ENCODE measurements at regions not wholly inside any gene's neighbourhood (a gene's known extent, or its start where the extent isn't known, plus 50 kb on each side); places are given as distances from the start of the nearest gene placed in this dataset.

- TF ChIP-seq POLR2A (IDR thresholded peaks at IDR 0.05; ENCODE audit: low read depth, low read length), result no peak
- no peak for TF ChIP-seq POLR2AphosphoS5 (IDR thresholded peaks at IDR 0.05; ENCODE audit: low read depth, low read length)
- no peak for TF ChIP-seq TAF1 (IDR thresholded peaks at IDR 0.05; ENCODE audit: low read depth, low read length)
- no peak for TF ChIP-seq POU2F2 (IDR thresholded peaks at IDR 0.05; ENCODE audit: low read depth, low read length)
- TF ChIP-seq SPI1 (IDR thresholded peaks at IDR 0.05; ENCODE audit: low read depth, low read length), result 0 out of 2 replicates have a peak, but pooled peaks have one; percentile 14
These were observed 416.5 kb downstream of the TMEM135 start for GRCh38 chr11:87454241-87454640.
